GM23338 (cell line): ENCODE measurements at regions not wholly inside any gene's neighbourhood (a gene's known extent, or its start where the extent isn't known, plus 50 kb on each side); places are given as distances from the start of the nearest gene placed in this dataset.
A peak's percentile ranks its signal among the peaks of the same experiment; 100 is the strongest.

ENCODE experiments used
- EZH2 ChIP-seq: fragments of 200-600 bp; sonication (generic); IDR thresholded peaks from one replicate; pipeline ENCODE4 v1.8.0; 2017; ENCODE audit warnings: antibody characterized with exemption, mild to moderate bottlenecking, low read depth; ENCODE audit not compliant: unreplicated experiment
- POLR2AphosphoS5 ChIP-seq: IDR thresholded peaks from 2 replicates; pipeline ENCODE4 v1.6.1; 2016; ENCODE audit warnings: antibody characterized with exemption, low read depth
- TF ChIP-seq, protein P1 (sequence below), 2 experiments: fragments of 200-600 bp in 1 of 2; sonication (generic) in 1 of 2; conservative IDR thresholded peaks; 2 replicates each; pipeline versions ENCODE4 v1.5.1 to v1.6.1; 2016 to 2017; ENCODE audit warnings: antibody characterized with exemption in 2 of 2, low read depth in 2 of 2, mild to moderate bottlenecking in 2 of 2, moderate library complexity in 1 of 2
- TF ChIP-seq, protein P2 (sequence below): IDR thresholded peaks from one replicate; pipeline ENCODE4 v1.6.1; 2018; ENCODE audit warnings: antibody characterized with exemption; ENCODE audit not compliant: unreplicated experiment

- no peak for TF ChIP-seq EZH2
- no peak for TF ChIP-seq POLR2AphosphoS5
- TF ChIP-seq, protein P1, sequence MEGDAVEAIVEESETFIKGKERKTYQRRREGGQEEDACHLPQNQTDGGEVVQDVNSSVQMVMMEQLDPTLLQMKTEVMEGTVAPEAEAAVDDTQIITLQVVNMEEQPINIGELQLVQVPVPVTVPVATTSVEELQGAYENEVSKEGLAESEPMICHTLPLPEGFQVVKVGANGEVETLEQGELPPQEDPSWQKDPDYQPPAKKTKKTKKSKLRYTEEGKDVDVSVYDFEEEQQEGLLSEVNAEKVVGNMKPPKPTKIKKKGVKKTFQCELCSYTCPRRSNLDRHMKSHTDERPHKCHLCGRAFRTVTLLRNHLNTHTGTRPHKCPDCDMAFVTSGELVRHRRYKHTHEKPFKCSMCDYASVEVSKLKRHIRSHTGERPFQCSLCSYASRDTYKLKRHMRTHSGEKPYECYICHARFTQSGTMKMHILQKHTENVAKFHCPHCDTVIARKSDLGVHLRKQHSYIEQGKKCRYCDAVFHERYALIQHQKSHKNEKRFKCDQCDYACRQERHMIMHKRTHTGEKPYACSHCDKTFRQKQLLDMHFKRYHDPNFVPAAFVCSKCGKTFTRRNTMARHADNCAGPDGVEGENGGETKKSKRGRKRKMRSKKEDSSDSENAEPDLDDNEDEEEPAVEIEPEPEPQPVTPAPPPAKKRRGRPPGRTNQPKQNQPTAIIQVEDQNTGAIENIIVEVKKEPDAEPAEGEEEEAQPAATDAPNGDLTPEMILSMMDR (conservative IDR thresholded peaks at IDR 0.05; ENCODE audit: low read depth in 2 of 2): peak; percentile 56 to 62
- TF ChIP-seq, protein P2, sequence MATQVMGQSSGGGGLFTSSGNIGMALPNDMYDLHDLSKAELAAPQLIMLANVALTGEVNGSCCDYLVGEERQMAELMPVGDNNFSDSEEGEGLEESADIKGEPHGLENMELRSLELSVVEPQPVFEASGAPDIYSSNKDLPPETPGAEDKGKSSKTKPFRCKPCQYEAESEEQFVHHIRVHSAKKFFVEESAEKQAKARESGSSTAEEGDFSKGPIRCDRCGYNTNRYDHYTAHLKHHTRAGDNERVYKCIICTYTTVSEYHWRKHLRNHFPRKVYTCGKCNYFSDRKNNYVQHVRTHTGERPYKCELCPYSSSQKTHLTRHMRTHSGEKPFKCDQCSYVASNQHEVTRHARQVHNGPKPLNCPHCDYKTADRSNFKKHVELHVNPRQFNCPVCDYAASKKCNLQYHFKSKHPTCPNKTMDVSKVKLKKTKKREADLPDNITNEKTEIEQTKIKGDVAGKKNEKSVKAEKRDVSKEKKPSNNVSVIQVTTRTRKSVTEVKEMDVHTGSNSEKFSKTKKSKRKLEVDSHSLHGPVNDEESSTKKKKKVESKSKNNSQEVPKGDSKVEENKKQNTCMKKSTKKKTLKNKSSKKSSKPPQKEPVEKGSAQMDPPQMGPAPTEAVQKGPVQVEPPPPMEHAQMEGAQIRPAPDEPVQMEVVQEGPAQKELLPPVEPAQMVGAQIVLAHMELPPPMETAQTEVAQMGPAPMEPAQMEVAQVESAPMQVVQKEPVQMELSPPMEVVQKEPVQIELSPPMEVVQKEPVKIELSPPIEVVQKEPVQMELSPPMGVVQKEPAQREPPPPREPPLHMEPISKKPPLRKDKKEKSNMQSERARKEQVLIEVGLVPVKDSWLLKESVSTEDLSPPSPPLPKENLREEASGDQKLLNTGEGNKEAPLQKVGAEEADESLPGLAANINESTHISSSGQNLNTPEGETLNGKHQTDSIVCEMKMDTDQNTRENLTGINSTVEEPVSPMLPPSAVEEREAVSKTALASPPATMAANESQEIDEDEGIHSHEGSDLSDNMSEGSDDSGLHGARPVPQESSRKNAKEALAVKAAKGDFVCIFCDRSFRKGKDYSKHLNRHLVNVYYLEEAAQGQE: no peak
Observed at GRCh38 chr5:36397901-36398536, 96.3 kb upstream of the RANBP3L start.
